HG03571 (cell line): ENCODE measurements at regions not wholly inside any gene's neighbourhood (a gene's known extent, or its start where the extent isn't known, plus 50 kb on each side); places are given as distances from the start of the nearest gene placed in this dataset.

ENCODE experiments used
- ATAC-seq: cut with Tn5 transposase; IDR thresholded peaks from one replicate; pipeline ENCODE4 v1.9.1; 2021; ENCODE audit not compliant: unreplicated experiment

DNA sequence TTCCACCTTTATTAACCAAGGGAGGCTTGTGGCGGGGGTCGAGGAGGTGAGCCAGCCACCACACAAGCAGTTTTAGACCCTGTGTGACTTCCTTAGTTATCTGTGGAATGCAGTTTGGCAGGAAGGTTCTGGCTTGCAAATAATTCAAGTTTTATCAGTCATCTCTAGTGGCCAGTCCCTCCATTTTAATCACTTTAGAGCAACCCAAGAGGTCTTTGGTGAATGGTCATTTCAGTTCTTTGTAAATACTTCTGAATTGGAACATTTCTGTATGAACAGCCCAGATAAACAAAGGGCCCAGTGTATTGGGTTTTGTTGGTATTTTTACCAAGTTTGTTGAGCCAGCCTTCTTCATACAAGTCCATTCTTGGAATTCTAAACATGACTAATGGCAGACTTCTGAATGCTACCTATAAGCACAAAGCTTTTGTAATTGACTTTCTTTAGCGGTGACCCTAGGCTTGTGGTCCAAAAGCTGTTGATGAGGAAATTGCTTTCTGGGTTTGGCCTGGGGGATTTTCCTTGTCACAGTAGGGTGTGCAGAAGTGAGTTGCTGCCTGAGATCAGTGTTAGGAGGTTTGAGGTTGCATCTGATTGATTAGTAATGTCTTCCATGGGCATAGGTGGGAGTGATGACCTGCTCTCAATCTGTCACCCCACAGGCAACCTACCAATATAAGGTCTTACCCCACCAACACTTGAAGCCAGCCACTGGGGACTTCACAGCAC is 193.3 kb upstream of the TOPAZ1 start:
- ATAC-seq, result no peak

DNA sequence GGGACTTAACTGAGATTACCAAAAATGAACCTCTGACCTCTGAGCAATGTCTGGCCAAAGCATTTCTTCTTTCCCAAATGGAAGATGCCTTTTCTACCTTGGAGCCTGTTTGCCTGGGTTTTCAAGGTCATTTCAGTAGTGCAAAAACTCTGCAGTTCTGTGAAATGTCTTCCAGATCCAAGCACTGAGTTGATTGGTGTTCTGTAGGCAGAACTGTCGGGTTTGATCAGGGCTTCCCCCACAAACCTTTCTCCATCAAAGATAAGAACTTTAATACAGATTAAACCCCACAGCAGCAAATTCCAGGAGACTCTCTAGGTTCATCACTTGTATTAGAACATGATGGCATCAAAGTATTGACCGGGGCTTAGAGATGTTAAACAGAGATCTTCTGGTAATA is 192.7 kb upstream of the TOPAZ1 start:
- no peak for ATAC-seq

DNA sequence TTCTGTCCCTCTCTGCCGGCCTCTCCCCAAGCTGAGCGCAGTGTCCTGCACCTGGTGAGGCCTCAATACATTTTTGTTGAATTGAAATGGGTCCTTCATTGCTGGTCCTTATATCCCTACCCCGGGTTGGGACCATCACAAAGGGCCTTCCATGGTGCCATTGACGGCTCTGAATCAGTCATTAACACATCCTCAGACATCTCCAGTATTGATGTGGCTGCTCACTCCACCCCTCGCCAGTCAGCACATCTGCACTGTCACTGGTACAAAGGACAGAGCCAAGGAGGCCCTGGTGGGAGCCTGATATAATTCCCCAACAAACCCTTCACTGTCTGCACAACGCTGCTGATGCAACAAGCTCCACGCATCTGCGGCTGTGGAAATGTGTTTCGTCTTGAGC is 191.6 kb upstream of the TOPAZ1 start:
- no peak for ATAC-seq

DNA sequence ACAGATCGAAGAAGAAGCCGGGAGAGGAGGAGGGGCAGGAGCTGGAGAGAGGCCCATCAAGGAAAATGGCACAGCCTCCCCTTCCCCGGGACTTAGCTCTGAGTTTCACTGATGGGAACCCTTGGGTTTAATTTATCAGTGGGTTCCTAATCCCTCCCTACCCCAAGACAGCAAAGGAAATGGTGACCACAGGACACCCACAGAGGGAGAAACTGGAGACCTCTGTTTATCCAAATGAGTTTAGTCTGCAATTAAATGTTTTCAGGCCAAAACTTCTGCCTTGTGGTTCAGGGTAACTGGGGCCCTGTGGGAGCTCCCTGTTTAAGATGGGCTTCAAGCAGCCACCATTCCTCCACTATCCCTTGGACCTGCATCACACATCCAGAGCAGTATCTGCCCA is 190.8 kb upstream of the TOPAZ1 start:
- ATAC-seq, result no peak

DNA sequence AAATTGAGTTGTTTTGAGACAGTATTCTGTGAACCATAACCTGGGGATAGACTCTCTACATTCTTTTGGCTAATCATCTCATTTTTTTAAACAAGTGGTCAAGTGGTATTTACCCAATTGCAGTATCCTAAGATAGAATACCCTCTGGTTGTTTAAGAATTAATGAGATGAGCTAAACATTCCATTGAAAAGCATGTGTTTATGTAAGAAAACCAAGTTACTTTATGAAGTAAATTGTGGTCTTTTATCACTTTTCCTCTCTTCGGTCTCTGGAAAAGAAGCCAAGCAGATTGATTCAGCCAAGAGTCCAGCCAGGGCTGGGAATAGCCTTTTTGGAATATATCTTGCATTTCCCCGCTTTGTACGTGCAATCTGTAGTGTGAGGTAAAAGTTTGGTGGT is 185.7 kb upstream of the TOPAZ1 start:
- no peak for ATAC-seq

DNA sequence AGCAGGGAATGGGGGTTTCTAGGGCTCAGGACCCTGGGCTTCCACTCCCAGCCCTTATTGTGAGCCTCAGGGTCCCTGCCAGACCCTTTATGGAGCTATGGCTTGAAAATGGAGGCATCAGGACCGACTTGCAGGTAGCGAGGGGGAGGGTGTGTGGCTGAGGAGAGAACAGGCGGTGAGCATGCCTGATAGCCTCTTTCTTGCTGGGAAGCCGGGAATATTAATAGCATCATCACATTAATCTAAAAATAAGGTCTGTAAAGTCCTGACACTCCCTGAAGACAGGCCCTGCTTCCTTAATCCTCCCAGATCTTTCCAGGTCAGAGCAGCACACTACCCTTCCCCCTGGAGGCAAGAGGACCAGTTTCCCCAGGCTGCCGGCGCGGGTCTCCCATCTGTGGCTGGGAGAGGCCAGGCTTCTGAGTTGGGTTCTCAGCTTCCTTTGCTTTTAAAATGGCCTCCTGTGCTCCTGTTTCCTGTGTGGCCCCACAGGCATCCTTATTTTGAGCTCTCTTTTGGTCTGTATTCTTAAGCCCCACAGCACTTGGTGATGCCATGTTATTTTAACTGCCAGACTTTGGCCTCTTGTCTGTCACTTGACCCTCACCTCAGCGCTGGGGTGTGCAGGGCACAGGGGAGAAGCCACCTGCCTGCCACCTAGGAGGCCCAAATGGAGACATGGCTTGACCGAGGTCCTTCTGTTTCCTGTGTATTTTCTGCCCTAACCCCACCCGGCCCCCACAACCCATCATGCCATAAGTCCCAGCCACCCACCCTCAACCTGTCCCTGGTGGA is 185.0 kb upstream of the TOPAZ1 start:
- ATAC-seq, result no peak

DNA sequence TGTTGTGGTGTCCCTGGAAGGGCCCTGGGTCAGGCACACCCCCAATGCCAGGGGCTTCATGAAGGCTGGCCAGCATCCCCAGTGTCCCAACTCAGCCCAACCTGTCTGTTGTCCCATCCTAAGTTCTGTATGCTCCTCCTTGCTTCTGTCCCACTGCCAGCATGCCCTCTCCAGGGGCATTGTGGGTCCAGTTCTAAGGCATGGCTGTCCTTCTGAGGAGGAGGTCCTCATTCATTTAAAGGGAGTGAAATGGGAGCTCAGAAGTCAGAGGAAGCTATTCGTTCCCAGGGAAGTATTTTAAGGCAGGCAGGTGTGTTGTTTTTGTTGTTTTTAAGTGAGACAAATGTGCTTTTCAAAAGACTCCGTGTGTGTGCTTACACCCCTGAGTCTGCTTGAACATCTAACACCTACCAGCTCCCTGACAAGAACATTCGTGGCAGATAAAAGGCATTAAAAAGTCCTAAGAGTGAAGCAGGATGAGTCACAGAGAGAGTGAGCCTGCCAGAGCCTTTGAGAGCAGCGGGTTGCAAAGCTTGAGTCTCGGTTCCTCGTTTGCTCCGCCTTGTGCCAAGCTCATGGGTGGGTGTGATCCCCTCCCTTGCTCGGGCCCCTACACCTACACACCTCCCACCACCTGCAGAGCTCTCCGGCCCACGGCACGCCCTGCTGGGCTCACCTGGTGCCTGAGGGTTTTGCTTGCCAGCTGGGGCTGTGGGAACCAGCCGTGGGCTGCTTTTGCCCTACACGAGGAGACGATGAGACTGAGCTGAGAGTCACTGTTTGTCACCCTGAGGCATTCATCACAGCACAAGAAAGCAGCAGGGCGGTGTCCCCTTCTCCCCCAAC is 183.4 kb upstream of the TOPAZ1 start:
- ATAC-seq, result peak; percentile 90

DNA sequence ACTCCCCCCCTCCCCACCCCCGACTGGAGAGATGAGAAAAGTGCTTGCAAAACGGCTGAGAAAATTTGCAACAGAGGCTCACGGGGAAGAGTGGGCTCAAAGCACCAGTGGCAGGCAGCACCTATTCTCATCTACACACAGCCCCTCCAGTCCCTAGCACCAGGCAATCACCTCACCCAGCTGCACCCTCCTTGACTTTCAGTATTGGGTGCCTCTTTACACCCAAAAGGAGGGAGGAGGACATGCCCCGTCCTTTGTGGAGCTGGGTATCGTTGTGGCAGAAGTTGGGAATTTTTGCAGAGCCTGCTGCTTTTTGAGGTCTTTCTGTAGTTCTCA is 182.8 kb upstream of the TOPAZ1 start:
- ATAC-seq, result no peak

DNA sequence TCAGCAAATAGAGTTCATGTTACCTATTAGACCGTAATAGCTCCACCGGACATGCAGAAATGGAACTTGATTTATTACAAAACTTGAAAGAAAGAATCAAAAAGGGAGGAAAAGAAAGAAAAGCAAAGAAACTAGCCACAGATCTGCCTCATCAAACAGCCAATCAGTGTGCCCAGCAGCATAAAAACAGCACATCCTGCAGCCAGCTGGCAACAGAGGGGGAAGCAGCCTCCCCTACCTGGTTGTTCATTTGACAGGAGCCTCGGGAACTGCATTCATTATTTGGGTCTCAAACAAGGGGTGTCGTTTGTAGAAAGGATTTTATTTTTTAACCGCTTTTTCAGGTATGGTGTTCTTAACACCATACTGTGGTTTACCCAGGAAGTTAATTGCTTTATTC is 181.5 kb upstream of the TOPAZ1 start:
- no peak for ATAC-seq

DNA sequence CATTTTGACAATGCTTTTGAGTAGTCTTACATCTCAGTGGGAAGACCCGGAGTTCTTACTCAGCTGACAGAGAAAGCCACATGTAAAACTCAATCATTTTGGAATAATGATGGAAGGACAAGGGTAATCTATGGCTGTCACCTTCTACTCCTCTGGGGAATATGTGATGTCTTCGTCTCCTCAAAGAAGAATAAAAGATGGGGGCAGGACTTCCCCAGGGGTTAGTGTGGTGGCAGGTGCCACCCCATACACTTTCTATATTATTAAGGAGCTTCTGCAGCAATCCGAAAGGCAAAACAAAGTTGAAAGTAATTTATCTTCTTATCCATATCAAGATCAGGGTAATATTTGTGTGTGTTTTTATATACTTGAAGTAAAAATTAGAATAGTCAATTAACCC is 180.4 kb upstream of the TOPAZ1 start:
- ATAC-seq, result no peak

DNA sequence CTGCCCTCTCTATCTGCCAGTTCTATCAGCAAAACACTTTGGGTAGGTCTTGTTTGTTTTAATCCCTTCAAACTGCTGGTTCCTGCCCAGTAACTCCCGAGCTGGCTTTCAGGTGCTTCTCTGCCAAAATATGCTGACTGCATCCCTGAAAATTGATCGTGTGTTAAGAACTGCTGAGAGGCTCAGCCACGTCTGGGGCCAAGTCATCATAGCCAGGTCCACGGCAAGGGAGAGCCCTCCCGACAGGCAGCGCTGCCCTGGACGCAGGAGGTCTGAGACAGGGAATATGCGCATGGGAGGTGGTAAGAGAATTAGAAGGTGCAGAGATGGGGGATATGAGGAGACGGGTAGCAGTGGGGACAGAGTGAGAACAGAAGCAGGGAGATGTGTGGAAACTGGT is 179.7 kb upstream of the TOPAZ1 start:
- ATAC-seq, result no peak

DNA sequence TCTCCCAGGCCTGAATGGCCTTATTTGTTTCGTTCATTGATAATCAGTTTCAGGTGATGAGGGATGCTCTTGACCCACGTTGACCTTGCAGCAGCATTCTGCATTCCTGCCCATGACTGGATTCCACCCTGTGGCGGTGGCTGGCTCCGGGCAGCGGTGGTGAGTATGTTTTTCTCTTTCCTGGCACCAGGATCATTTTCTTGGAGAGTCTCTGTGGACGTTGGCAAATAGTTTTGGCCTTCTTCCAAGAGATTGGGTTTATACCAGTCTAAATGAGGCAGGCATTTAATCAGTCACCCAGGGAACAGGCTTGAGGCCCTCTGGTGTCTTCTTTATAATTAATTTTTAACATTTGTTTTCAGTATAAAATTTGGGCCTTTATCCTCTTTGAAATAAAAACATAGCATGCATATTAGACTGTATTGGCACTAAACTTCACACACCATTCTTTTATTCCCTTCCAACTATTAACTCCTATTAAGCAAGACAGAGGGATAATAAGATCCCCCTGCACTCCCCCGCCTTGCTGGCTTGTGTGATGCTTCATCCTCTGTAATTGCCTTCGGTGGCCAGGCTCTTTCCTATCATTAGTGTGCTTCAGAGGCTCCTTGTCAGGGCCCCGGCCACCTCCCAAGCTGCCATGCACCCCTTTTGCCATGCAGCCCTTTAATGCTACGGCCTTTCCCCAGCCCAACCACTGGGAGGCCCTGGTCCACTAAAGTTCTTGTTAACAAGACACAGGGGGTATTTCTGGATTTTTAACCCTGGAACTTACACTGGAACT is 176.2 kb upstream of the TOPAZ1 start:
- no peak for ATAC-seq

DNA sequence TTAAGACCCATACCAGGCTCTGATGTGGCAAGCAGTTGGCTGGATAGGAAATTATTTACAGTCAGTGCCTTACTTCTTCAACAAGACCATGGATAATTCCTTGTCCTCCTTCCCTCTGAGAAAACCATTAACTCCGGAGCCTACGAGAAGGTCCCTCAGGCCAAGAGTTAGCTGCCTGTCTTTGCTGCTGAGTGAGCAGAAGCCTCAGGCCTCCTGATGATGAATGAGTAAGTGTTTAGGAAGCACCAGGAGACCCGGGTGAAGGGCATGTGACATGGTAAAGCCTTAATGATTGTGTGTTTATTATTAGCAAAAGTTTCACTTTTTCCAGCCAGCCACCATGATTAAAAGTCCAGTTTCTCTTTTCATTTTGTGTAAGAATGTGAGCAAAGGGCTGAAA is 174.9 kb upstream of the TOPAZ1 start:
- no peak for ATAC-seq

DNA sequence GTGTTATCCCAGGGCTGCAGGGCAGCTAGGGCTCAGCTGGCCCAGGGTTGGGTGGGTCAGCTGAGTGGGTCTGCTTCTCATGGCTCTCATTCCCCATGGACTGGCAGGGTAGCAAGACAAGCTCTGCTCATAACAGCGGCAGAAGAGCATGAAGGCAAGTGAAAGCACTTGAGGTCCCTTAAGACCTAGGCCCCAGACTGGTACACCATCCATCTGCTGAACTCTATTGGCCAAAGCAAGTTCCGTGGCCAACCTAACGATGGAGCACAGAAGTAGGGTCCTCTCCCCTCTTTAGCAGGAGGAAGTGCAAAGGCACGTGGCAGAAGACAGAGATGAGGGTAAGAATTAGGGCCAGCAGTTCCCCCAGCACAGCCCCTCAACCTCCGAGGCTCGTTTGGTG is 174.3 kb upstream of the TOPAZ1 start:
- no peak for ATAC-seq

DNA sequence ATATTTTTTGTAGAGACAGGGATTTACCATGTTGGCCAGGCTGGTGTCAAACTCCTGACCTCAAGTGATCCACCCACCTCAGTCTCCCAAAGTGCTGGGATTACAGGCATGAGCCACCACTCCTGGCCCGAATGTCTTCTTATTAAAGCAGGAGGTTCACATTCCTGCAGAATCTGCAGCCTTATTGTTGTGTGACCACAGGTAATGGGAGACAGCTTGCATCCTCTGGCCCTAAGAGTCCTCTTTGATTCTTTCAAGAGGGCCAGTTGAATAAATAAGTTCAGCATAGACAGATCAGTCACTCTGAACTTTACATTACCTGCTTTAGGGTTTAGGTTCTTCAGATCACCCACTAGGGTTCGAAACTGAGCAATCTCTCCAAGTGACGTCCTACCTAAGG is 172.9 kb upstream of the TOPAZ1 start:
- no peak for ATAC-seq

DNA sequence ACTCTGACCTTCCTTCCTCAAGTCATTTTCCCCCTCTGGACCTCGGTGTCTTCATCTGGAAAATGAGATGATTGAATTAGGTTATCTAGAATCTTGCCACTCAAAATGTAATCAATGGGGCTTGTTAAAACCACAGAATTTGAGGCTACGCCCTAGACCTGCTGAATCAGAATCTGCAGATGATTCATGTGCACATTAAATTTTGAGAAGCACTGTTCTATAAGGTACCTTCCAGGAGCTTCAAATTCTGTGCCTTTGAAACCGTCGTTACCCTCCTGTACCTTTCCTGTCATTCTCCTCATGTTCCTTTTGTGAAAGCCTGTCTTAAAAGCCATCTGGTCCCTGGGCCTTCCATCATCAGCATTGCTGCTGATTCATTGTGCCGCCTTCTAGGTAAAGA is 172.4 kb upstream of the TOPAZ1 start:
- no peak for ATAC-seq

DNA sequence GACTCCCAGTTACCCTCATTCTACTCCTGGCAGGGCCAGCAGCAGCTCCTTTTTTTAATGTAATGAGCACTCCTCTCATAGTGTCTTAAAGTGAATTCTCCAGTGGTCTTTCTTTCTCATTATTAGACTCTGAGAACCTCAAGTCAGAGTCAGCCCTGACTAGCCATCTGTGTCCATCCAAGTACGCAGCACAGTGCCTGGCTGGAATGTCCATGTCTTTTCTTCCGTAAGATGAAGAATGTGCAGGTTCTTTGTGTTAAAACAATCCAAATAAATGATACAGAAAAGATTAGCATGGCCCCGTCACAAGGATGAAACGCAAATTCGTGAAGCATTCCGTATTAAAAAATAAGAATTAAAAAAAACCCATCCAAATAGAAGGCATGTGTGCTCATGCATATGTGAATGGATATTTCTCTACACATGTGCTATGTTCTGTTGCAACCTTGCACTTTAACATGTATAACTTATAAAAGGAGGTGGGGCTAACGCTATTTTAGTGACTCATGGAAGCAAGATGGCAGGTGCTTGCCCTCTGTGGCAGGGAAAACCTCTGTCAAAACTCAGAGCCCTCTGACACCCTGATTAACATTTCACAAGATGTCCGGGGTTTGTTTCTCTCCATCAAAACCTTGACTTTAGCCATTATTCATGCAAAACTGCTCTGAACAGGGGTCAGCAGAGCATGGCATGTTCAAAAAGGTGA is 170.7 kb upstream of the TOPAZ1 start:
- ATAC-seq, result no peak

DNA sequence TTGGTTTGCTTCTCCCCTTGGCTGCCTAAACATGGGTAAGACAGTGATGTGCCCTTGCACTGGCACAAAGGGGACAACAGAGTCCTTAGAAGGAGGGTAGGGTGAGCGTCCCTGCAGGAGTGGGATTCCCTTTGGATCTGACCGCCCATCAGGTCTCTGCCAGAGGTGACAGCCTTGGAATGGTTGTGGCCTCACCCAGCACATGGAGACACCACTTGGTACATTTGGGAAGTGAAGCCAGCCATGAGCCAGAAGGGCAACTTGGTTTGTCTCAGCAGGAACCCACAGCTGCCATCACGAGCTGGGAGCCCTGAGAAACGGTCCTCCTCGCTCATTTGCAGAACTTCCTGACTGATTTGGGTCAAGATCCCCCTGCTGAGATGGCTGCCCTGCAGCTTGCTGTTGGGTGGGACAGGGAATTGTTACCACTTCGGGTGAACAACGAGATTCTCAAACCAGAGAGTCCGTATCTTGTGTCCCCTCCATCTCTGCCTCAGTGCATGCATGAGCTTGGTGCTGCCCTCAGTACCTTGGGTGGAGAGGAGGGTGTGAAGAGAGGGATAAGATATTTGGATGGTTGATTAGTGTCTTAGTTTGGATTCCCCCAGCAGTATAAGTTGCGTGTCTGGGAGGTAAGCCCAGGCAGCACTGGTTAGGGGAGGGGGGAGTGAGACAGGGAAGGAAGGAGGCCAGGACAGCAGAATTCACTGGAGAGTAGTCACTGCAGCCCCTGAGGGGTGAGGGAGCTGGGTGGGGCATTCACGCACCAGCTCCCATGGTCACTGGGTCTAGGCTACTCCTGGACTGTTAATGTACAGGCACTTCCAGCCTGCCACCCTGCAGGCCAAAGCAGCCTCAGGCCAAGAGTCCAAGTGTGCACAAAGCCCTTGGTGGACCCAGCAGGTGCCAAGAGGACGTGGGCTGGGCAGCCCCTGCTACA is 168.8 kb upstream of the TOPAZ1 start:
- ATAC-seq, result no peak

DNA sequence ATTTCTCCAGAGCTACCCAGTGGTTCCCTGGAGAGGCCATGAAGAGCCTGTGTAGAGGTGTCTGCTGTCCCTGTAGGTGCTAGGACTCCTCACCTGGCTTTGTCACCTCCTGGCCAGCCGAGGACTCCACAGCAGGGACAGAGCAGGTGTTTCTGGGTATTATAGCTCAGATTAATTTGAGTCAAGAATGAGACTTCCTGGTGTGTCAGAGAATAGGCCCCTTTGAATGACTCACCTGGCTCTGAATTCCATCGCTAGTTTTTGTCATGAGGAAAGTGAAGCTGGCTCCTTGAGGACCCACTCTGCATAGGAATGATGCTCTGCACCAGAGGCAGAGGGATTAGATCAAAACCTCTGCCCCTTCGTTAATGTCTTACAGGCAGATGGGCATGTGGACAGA is 167.5 kb upstream of the TOPAZ1 start:
- no peak for ATAC-seq
